IPS-15b (cell line): ENCODE measurements at regions not wholly inside any gene's neighbourhood (a gene's known extent, or its start where the extent isn't known, plus 50 kb on each side); places are given as distances from the start of the nearest gene placed in this dataset.

Source experiments
- H3K27me3 ChIP-seq: one replicate; pipeline ENCODE4 v1.6.1; 2013; ENCODE audit warnings: low read length; ENCODE audit not compliant: control insufficient read depth, insufficient read depth
- H3K36me3 ChIP-seq: one replicate; pipeline ENCODE4 v1.6.1; 2013; ENCODE audit warnings: low read length; ENCODE audit not compliant: control insufficient read depth, insufficient read depth
- H3K4me1 ChIP-seq: one replicate; pipeline ENCODE4 v1.6.1; 2013; ENCODE audit warnings: mild to moderate bottlenecking, low read length; ENCODE audit not compliant: control insufficient read depth, insufficient read depth
- H3K4me3 ChIP-seq: one replicate; pipeline ENCODE4 v1.5.1; 2013; ENCODE audit warnings: low read depth, low read length
- H3K9ac ChIP-seq: one replicate; pipeline ENCODE4 v1.6.1; 2013; ENCODE audit warnings: low read depth, mild to moderate bottlenecking, low read length
- H3K9me3 ChIP-seq: one replicate; pipeline ENCODE4 v1.6.1; 2013; ENCODE audit warnings: mild to moderate bottlenecking, low read length; ENCODE audit not compliant: control insufficient read depth, insufficient read depth

DNA sequence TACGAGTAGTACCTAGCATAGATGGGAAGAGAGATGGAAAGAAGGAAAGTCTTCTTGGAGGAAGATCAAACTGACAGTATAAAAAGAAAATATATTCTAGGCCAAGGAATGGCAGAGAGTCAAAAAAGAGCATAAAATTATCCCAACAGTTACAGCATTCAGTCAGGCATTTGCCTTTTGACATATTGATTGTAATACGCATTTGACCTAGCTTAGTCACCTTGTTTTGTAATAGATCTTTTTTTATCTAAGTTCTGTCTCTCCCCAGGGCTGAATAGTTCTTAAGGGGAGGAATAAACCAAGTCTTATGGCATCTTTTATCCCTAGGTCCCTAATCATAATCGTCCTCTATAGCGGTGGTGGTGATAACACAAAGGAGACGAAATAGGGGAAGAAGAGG is 657.3 kb upstream of the PIK3C3 start:
- Histone ChIP-seq H3K27me3 (no peaks in the 10 kb centered on the region), H3K9ac (no peak overlapping the region), H3K36me3 (no peaks in the 10 kb centered on the region), H3K4me1 (no peaks in the 10 kb centered on the region), H3K9me3 (no peaks in the 10 kb centered on the region), H3K4me3 (no peak overlapping the region)

DNA sequence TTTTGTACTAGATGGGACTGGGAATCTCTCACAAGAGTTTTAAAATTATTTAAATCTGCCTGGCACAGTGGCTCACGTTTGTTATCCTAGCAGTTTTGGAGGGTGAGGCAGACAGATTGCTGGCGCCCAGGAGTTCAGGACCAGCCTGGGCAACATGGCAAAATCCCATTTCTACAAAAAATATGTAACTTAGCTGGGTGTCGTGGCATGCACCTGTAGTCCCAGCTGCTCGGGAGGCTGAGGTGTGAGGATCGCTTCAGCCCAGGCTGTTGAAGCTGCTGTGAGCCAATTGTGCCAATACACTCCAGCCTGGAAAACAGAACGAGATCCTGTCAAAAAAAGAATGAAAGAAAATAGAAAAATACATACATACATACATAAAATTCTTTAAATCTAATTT is 685.7 kb upstream of the PIK3C3 start:
- H3K9ac ChIP-seq = no peak overlapping the region
- no peaks in the 10 kb centered on the region for H3K9me3 ChIP-seq
- H3K36me3 ChIP-seq = no peaks in the 10 kb centered on the region
- no peaks in the 10 kb centered on the region for H3K4me1 ChIP-seq
- no peaks in the 10 kb centered on the region for H3K27me3 ChIP-seq
- H3K4me3 ChIP-seq = no peak overlapping the region

DNA sequence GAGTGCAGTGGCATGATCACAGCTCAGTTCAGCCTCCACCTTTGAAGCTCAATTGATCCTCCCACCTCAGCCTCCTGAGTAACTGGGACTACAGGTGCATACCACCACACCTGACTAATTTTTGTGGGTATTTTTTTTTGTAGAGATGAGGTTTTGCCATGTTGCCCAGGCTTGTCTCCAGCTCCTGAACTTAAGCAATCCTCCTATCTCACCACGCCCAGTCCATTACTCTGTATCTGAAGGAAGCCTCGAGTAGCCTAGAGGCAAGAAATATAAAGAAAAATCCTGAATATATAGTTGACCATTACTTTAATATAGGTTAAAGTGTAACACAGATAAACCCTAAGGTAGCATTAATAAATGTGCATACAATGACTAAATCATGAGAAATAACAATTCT is 686.8 kb upstream of the PIK3C3 start:
- Histone ChIP-seq H3K4me1 (no peaks in the 10 kb centered on the region), H3K27me3 (no peaks in the 10 kb centered on the region), H3K36me3 (no peaks in the 10 kb centered on the region), H3K9ac (no peak overlapping the region), H3K9me3 (no peaks in the 10 kb centered on the region), H3K4me3 (no peak overlapping the region)

DNA sequence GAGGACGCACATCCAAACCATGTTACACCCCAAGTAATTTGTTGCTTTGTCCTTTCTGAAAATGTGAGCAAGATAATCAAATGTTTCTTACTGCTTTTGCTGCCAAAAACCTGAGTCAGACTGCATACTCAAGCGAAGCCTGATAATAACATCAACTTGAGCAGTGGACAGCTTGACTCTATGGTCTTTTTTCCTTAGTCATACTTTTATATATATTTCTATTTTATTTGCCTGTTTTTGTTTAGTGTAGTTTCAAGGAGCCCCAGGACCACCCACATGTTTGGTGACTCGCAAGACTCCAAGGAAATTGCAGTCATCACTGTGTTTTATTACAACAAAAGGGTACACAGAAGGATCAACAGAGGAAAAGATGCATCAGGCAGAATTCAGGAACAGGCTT is 688.4 kb upstream of the PIK3C3 start:
- Histone ChIP-seq H3K36me3 (no peaks in the 10 kb centered on the region), H3K9ac (no peak overlapping the region), H3K4me3 (no peak overlapping the region), H3K27me3 (no peaks in the 10 kb centered on the region), H3K4me1 (no peaks in the 10 kb centered on the region), H3K9me3 (no peaks in the 10 kb centered on the region)

DNA sequence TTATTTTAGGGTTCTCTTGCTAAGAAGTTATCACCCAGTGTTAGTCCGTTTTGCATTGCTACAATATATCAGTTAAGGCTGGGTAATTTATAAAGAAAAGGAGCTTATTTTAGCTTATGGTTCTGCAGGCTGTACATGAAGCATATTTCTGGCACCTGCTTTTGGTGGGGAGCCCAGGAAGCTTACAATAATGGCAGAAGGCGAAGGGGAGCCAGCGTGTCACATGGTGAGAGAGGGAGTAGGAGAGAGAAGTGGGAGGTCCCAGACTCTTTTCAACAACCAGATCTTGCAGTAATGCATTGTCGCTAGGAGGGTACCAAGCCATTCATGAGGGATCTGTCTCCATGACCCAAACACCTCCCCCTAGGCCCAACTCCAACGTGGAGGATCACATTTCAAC is 688.8 kb upstream of the PIK3C3 start:
- no peak overlapping the region for H3K4me3 ChIP-seq
- H3K4me1 ChIP-seq = no peaks in the 10 kb centered on the region
- no peaks in the 10 kb centered on the region for H3K9me3 ChIP-seq
- H3K9ac ChIP-seq = no peak overlapping the region
- H3K27me3 ChIP-seq = no peaks in the 10 kb centered on the region
- no peaks in the 10 kb centered on the region for H3K36me3 ChIP-seq

DNA sequence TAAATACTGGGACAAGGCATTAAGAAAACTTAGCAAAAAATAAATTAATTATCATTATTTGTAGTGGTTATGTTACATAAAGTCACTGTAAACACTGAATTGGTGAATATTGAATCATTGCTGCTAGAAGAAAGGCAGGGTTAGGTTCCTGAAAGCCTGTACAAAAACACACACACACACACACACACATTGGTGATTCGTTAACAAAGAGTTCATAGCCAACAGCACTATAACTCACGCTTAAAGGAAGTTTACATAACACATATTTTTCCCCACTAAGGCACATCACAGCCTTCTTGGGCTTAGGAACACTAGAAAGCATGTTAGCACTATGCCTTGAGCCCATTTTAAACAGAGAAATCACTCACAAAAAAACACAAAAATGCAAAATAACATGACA is 690.0 kb upstream of the PIK3C3 start:
- Histone ChIP-seq H3K4me1 (no peaks in the 10 kb centered on the region), H3K9ac (no peak overlapping the region), H3K4me3 (no peak overlapping the region), H3K9me3 (no peaks in the 10 kb centered on the region), H3K27me3 (no peaks in the 10 kb centered on the region), H3K36me3 (no peaks in the 10 kb centered on the region)

DNA sequence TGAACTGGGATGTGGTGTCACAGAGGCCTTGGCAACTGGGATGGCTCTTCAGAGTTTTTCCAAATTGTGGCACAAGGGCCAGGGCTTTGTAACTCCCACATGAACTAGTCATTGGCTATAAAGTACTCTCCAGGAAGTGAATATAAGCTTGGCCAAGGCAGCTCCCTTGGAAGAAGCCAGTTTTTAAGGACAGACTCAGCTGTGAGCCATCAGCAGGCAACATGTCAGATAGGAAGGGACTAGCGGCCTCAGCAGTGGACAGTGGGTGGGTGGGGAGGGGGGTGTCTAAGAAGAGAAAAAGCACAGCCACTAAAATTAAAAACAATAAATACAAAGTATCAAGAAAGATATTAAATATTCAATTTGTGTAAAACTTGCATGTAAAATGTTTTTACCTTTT is 691.1 kb upstream of the PIK3C3 start:
- Histone ChIP-seq H3K9me3 (no peaks in the 10 kb centered on the region), H3K9ac (no peak overlapping the region), H3K4me3 (no peak overlapping the region), H3K27me3 (no peaks in the 10 kb centered on the region), H3K36me3 (no peaks in the 10 kb centered on the region), H3K4me1 (no peaks in the 10 kb centered on the region)

DNA sequence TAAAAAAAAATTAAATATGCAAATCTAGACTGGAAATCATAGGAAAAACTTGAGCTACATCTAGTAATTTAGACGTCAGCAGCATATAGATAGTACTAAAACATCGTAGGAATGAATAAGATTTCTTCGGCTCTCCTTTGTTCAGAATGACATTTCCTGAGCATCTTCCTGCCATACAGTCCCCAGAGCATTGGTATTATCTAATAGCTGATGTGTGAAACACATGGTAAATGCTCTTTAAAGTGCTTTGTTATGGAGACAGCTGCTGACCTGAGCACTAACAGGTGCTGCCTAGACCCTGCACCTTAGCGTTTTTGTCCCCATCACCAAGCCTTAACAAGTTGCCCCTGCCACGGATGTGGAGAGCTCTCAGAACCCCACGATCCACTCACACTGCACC is 692.3 kb upstream of the PIK3C3 start:
- Histone ChIP-seq H3K36me3 (no peaks in the 10 kb centered on the region), H3K27me3 (no peaks in the 10 kb centered on the region), H3K4me1 (no peaks in the 10 kb centered on the region), H3K4me3 (no peak overlapping the region), H3K9me3 (no peaks in the 10 kb centered on the region), H3K9ac (no peak overlapping the region)

DNA sequence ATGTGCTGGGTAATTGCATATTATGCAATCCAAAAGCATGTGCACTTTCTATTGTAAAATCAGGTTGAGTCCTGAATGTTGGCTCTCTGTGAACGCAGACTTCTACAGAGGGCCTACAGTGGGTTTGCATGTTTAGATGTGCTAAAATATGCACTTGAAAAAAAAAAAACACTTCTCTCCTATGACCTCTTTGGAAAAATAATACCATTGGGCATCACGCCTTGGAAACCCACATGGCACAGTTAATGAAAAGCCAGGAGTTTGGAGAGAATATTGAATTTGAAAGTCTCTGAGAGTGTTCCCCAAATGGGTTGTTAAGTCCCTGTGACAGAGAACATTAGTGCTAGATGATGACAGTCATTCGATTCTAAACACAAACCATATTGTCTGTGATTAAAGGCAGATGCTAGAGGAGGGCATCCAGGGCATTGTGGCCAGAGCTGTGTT is 710.4 kb upstream of the PIK3C3 start:
- H3K36me3 ChIP-seq = no peaks in the 10 kb centered on the region
- H3K27me3 ChIP-seq = no peaks in the 10 kb centered on the region
- no peak overlapping the region for H3K9ac ChIP-seq
- H3K9me3 ChIP-seq = no peaks in the 10 kb centered on the region
- H3K4me1 ChIP-seq = no peaks in the 10 kb centered on the region
- H3K4me3 ChIP-seq = no peak overlapping the region

DNA sequence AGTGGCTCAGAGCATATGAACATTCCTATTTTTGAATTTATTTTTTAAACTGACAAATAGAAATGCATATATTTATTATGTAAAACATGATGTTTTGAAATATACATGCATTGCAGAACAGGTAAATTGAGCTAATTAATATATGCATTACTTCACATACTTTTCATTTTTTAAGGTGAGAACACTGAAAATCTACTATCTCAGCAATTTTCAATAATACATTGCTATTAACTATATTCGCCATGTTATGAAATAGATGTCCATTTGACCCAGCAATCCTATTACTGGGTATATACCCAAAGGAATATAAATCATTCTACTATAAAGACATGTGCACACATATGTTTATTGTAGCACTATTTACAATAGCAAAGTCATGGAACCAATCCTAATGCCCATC is 717.7 kb upstream of the PIK3C3 start:
- no peaks in the 10 kb centered on the region for H3K27me3 ChIP-seq
- no peaks in the 10 kb centered on the region for H3K9me3 ChIP-seq
- H3K4me3 ChIP-seq = no peak overlapping the region
- H3K4me1 ChIP-seq = no peaks in the 10 kb centered on the region
- H3K9ac ChIP-seq = no peak overlapping the region
- no peaks in the 10 kb centered on the region for H3K36me3 ChIP-seq

DNA sequence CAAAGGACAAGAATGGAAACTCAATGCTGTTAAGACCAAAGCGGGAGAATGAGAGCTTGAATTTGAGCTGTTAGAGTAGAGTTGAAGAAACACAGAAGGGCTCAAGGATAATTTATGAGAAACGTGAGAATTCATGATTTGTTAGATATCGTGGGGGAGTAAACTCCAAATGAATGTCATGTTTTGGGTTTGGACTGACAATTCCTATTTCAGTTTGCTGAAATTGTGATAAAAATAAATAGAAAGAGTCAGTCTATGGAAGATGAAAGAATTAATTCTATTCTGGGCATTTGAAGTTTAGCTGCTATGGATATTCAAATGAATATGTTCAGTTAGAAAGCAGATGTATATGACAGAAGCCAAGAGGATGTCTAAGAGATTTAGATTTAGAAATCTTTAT is 723.4 kb upstream of the PIK3C3 start:
- Histone ChIP-seq H3K36me3 (no peaks in the 10 kb centered on the region), H3K4me1 (no peaks in the 10 kb centered on the region), H3K9ac (no peak overlapping the region), H3K9me3 (no peaks in the 10 kb centered on the region), H3K4me3 (no peak overlapping the region), H3K27me3 (no peaks in the 10 kb centered on the region)

DNA sequence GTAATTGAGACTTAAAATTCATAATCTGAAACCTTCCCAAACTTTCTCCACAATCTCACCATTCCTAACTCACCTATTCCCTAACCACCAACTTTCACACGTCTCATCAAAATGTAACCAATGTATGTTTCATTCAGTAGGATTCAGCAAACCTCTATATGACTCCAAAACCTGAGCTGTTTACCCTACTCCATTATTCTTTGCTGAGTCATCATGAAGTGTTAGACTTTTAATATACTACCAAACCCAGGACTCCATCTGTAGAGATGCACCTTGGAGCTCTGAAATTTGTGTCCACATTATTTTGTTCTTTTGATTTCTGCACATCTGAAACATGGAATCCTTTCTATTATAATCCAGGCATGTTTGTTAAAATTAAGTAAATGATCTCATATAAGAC is 727.0 kb upstream of the PIK3C3 start:
- no peaks in the 10 kb centered on the region for H3K36me3 ChIP-seq
- no peak overlapping the region for H3K9ac ChIP-seq

DNA sequence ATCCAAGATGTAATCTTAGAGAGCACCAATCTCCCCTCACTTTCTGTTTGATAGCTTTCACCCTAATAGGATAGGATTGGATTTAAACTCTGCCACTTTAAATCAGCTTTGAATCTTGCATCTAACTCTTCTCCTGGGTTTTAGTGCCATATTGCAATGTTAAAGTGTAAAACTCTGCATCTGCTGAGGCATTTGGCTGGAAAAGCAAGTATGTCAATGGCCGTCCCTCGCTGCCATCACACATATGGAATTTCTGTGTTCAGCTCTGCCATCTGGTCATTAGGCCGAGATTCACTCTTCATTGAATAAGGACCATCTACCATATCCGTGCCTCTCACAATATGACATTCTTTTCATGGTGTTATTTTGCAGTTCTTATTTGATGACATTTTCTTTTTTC is 728.1 kb upstream of the PIK3C3 start:
- no peaks in the 10 kb centered on the region for H3K4me1 ChIP-seq
- H3K4me3 ChIP-seq = no peak overlapping the region
- H3K36me3 ChIP-seq = no peaks in the 10 kb centered on the region
- no peaks in the 10 kb centered on the region for H3K27me3 ChIP-seq
- no peaks in the 10 kb centered on the region for H3K9me3 ChIP-seq
- H3K9ac ChIP-seq = no peak overlapping the region

More for the DNA sequence above, 727.0 kb upstream of the PIK3C3 start:
- Histone ChIP-seq H3K9me3 (no peaks in the 10 kb centered on the region), H3K27me3 (no peaks in the 10 kb centered on the region), H3K4me1 (no peaks in the 10 kb centered on the region), H3K4me3 (no peak overlapping the region)
